ENCODE measurements at regions not wholly inside any gene's neighbourhood (a gene's known extent, or its start where the extent isn't known, plus 50 kb on each side); places are given as distances from the start of the nearest gene placed in this dataset.

DNA sequence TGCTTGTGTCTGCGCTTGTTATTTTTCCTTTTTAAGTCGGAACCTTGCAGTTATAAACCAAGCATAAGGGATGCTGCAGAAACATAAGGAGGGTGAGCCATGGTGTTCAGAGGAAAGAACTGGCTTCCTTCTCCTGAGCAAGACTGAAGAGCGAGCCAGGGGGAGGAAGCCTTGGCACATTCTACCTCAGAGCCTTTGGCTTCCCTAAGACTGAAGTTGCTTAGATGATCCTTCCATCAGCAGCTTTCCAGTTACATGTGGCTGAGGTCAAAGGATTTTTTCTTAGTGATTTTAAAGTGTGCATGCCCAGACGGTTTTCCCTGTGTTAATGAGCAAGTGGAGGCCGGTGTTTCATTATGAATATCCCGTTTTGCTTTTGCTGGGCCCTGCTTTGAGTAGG is 363.8 kb downstream of the DOK5 start:
- no peak overlapping the region for H3K4me3 ChIP-seq (ENCODE audit: low read depth, low read length)
- TF ChIP-seq POLR2A (IDR thresholded peaks at IDR 0.05; ENCODE audit: extremely low read depth, insufficient read length) (no peak), MYC (IDR thresholded peaks at IDR 0.05; ENCODE audit: low read depth, low read length) (no peak)
- TF ChIP-seq, protein P1, sequence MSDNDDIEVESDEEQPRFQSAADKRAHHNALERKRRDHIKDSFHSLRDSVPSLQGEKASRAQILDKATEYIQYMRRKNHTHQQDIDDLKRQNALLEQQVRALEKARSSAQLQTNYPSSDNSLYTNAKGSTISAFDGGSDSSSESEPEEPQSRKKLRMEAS (IDR thresholded peaks at IDR 0.05; ENCODE audit: low read depth, low read length): no peak
- TF ChIP-seq, protein P2, sequence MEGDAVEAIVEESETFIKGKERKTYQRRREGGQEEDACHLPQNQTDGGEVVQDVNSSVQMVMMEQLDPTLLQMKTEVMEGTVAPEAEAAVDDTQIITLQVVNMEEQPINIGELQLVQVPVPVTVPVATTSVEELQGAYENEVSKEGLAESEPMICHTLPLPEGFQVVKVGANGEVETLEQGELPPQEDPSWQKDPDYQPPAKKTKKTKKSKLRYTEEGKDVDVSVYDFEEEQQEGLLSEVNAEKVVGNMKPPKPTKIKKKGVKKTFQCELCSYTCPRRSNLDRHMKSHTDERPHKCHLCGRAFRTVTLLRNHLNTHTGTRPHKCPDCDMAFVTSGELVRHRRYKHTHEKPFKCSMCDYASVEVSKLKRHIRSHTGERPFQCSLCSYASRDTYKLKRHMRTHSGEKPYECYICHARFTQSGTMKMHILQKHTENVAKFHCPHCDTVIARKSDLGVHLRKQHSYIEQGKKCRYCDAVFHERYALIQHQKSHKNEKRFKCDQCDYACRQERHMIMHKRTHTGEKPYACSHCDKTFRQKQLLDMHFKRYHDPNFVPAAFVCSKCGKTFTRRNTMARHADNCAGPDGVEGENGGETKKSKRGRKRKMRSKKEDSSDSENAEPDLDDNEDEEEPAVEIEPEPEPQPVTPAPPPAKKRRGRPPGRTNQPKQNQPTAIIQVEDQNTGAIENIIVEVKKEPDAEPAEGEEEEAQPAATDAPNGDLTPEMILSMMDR (IDR thresholded peaks at IDR 0.05; ENCODE audit: low read depth, low read length): no peak
- no peak for DNase-seq (ENCODE audit: low read depth)

DNA sequence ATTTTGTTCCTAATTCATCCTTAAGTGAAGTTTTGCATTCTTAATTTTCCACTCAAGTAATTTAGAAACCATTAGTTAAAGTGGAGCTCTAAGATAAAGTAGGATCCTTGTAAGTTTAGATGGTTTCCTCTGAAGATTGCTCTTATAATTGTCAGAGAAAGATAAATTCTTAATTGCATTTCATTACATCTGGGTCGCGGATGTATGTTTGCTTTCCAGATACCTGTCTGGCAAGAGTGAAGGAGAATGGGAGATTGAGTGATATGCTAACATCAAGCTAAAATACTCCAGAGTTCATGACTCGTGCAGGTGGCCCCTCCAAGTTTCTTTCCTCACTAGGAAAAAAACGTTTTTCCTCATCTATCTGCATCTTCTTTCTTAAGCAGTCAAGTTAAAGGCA is 361.8 kb downstream of the DOK5 start:
- no peak for DNase-seq (ENCODE audit: low read depth)
- no peak overlapping the region for H3K4me3 ChIP-seq (ENCODE audit: low read depth, low read length)
- TF ChIP-seq, protein P2 (IDR thresholded peaks at IDR 0.05; ENCODE audit: low read depth, low read length): no peak
- TF ChIP-seq, protein P1 (IDR thresholded peaks at IDR 0.05; ENCODE audit: low read depth, low read length): no peak
- TF ChIP-seq MYC (IDR thresholded peaks at IDR 0.05; ENCODE audit: low read depth, low read length): no peak
- TF ChIP-seq POLR2A (IDR thresholded peaks at IDR 0.05; ENCODE audit: extremely low read depth, insufficient read length): no peak

DNA sequence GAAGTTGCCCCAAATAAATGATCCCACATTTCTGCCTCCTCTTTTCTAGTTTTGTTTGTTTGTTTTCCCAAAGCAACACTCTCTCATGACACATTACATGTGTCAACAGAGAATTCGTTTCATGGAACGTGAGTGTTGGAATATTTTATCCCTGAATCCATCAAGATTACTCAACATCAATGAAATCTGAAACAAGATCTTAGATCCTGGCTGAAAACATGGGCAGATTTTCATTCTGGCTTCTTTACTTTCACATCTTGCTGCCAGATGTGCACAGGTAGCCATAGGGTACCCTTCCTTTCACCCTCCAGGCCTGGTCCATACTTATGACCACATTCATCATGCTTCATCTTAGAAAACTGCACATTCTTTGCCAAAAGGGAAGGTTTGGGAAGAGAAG is 347.0 kb downstream of the DOK5 start:
- no peak overlapping the region for H3K4me3 ChIP-seq (ENCODE audit: low read depth, low read length)
- DNase-seq (ENCODE audit: low read depth): no peak
- TF ChIP-seq MYC (IDR thresholded peaks at IDR 0.05; ENCODE audit: low read depth, low read length) (no peak), POLR2A (IDR thresholded peaks at IDR 0.05; ENCODE audit: extremely low read depth, insufficient read length) (no peak)
- TF ChIP-seq, protein P1 (IDR thresholded peaks at IDR 0.05; ENCODE audit: low read depth, low read length): no peak
- TF ChIP-seq, protein P2 (IDR thresholded peaks at IDR 0.05; ENCODE audit: low read depth, low read length): no peak

DNA sequence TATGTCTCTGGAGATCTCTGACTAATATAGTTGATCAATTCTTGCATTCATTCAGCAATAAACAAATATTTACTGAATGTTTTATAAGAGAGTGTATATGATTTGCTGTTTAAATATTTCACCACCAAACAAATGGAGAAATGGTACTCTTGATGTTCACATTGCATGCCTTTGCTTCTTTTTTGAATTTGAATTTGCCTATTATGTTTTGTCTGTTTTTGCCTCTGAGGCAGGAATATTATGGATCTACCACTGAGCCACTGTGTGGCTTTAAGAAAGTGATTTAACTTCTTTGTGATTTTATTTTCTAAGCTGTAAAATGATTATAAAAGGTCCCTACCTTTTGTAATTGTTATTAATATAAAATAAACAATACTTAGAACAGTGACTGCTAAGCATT is 345.0 kb downstream of the DOK5 start:
- TF ChIP-seq, protein P1 (IDR thresholded peaks at IDR 0.05; ENCODE audit: low read depth, low read length): no peak
- no peak for TF ChIP-seq POLR2A (IDR thresholded peaks at IDR 0.05; ENCODE audit: extremely low read depth, insufficient read length)
- no peak for TF ChIP-seq MYC (IDR thresholded peaks at IDR 0.05; ENCODE audit: low read depth, low read length)
- TF ChIP-seq, protein P2 (IDR thresholded peaks at IDR 0.05; ENCODE audit: low read depth, low read length): no peak
- H3K4me3 ChIP-seq (ENCODE audit: low read depth, low read length): no peak overlapping the region
- no peak for DNase-seq (ENCODE audit: low read depth)

DNA sequence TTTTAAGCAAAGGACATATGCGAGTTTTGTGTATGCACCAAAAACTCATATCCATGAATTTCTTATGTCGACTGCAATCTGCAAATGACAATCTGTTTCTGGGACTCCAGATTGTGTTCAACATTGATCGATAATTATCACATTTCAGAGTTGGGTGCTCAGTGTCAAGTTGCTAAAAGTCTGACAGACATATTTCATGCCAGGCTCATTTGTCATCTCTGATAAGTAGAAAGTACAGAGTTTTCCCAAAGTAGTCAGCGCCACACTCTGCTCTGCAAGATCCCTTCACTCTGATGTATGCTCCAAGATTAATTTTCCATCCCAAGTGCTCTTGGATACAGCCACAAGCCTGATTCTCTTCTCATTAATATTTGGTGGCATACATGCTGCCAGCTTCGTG is 331.1 kb downstream of the DOK5 start:
- H3K4me3 ChIP-seq (ENCODE audit: low read depth, low read length): no peak overlapping the region
- no peak for TF ChIP-seq POLR2A (IDR thresholded peaks at IDR 0.05; ENCODE audit: extremely low read depth, insufficient read length)
- TF ChIP-seq, protein P2 (IDR thresholded peaks at IDR 0.05; ENCODE audit: low read depth, low read length): no peak
- TF ChIP-seq MYC (IDR thresholded peaks at IDR 0.05; ENCODE audit: low read depth, low read length): no peak
- TF ChIP-seq, protein P1 (IDR thresholded peaks at IDR 0.05; ENCODE audit: low read depth, low read length): no peak
- no peak for DNase-seq (ENCODE audit: low read depth)

DNA sequence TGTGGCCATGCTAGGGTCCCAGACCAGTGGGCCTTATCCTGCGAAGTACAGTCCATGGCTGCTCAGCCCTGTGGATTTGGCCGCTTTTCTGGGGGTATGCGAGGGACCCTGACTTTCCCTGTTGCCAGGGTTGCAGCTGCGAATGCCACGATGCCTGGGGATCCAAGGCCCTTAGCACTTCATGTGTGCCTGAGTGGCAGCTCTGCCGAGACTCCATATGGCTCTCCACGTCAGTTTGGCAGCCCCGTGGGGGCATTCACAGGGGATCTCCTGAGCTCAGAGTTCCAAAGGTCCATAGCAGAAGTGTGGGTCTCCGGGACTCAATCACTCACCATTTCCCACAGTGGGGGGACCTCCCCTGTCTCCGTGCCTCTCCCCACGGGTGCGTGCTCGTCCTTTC is 319.5 kb downstream of the DOK5 start:
- DNase-seq (ENCODE audit: low read depth): no peak
- no peak for TF ChIP-seq POLR2A (IDR thresholded peaks at IDR 0.05; ENCODE audit: extremely low read depth, insufficient read length)
- TF ChIP-seq MYC (IDR thresholded peaks at IDR 0.05; ENCODE audit: low read depth, low read length): no peak
- TF ChIP-seq, protein P2 (IDR thresholded peaks at IDR 0.05; ENCODE audit: low read depth, low read length): no peak
- TF ChIP-seq, protein P1 (IDR thresholded peaks at IDR 0.05; ENCODE audit: low read depth, low read length): no peak
- H3K4me3 ChIP-seq (ENCODE audit: low read depth, low read length): no peak overlapping the region
